ENCODE measurements at regions not wholly inside any gene's neighbourhood (a gene's known extent, or its start where the extent isn't known, plus 50 kb on each side); places are given as distances from the start of the nearest gene placed in this dataset.

DNA sequence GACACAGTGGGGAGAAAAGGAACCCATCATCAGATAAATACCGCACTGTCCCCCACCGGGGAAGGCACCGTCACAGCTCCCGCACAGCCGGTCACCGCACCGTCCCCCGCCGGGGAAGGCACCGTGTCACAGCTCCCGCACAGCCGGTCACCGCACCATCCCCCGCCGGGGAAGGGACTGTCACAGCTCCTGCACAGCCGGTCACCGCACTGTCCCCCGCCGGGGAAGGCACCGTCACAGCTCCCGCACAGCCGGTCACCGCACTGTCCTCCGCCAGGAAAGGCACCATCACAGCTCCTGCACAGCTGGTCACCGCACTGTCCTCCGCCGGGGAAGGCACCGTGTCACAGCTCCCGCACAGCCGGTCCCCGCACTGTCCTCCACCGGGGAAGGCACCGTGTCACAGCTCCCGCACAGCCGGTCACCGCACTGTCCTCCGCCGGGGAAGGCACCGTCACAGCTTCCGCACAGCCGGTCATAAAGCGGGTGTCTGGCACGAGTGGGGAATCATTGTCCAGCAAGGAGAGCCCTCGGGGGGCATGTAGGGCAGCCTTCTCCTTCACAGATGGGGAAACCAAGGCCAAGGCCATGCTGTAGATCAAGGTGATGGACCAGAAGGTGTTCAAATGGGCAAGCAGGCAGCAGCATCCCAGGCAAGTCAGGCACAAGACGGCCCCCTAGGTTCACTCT, 280.1 kb downstream of the NPHP4 start:
- no peak for DNase-seq

DNA sequence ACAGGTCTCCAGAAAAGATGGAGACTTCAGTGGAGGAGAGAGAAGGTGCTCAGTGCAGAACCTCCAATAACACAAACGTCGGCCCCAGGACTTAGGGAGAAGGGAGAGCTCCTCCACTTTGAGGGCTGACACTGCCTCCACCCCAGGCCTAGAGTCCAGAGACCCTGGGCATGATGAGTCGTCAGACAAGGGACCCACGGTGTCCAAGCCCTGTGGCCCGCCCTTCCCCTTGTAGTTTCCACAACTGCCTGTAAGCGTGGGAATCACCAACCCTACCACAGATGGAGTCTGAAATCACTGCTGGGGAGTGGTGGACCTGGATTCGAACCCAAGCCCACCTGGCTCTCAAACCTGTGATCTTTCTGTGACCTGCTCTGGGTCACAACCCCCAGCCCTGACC, 281.1 kb downstream of the NPHP4 start:
- no peak for DNase-seq

DNA sequence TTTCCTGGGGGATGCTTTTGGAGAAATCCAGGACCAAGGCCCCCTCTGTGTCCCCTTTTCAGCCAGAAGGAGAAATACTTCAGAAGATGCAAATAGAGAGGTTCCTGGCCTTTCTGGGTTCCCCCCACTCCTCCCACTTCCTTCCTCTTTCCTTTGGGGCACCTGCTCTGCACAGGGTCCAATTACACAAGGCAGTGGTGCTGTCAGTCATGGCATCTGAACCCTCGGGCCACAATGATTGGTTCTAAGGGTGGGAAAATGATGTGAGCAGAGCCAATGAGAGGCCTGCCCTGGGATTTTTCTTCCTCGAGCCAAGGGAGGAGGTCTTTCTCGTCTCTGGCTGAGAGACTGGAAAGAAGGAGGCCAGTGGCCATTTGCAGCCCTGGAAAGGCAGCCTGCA, 282.2 kb downstream of the NPHP4 start:
- DNase-seq: no peak

DNA sequence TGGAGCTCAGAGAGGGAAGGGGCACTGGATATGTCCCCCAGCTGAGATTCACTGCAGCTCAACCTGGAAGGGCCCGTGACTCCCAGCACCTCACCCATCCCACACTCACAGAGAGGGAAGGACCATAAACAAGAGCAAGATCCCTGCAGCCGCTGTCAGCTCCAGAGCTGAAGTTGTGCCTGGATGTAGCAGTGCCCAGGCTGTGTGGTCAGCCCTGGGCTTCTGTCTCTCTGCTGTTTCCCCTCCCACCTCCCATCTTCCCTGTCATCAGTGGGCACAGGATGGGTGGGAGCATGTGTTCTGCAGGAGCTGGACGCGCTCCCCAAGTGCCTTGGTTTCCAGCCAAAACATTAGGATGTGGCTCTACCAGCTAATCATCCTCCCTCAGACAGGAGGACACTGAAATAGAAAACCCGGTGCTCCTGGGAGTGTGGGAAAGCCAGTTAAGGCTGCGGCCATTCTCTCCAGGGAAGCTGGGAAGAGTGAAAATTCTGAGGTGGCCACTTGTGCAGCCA, 282.7 kb downstream of the NPHP4 start:
- DNase-seq: no peak

GRCh38 chr1:5708346-5709245, 283.6 kb downstream of the NPHP4 start:
- no peak for DNase-seq

DNA sequence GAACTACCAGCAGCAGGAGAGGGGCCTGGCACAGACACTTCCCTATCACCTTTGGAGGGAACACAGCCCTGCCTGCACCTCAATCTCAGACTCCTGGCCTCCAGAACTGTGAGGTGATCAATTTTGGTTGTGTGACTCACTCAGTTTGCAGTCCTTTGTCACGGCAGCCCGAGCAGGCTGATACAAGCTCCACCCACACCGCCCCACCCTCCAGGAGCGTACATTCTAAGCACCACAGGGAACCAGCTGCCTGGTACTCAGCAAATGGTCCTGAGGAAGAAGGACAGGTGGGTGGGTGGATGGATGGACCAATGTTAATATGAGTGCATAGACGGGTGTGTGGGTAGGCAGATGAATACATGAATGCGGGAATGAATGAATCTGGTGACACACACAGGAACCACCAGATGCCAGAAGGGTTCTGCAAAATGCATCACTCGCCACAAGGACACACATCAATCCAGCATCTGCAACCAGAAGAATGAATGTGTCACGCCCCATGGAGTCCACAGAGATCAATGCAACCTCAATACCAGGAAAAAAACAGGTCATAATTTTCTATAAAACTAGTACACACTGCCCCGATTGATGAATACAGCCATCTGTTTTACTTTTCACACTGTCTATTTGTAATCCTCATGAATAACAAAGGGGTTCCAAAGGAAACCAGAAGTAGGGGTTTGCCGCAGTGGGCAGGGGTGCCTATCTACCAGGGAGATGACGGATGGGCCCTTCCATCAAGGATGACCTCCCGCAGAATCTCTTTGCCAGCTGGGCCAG, 284.5 kb downstream of the NPHP4 start:
- DNase-seq: no peak

DNA sequence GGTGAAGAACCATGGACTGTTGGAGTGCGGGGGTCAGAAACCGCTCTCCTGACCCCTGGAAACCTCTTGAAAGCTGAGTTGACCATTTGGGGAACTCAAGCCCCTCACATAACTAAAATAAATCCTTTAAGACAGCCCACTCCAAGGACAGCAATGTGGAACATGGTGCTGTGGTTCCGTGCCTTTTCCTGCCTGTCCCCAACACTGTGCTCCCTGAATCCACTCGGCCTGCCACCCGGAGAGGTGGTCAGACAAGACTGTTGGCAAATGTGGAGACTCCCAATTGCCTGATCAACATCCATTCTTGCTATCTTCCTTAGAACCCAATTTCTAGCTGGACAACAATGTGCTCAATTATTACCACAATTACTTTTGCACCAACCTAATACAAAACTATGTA, 286.0 kb downstream of the NPHP4 start:
- no peak for DNase-seq

DNA sequence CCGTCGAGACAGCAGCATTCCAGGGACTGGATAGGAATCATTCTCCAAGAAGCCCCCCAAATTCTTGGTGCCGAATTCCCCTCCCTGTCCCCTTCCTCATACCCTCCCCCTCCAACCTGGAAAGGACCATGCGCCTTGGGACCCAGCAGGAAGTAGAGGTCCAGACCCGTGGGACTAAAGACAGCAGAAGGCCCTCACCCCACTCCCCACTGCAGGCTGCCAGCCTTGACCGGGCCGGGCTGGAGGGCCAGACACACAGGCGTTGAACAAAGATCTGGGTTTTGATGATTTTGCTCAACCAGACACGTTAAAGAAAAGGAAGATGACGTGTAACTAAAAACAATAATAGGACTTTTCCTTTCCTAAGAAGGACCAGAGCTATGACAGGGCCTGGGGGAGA, 286.5 kb downstream of the NPHP4 start:
- no peak for DNase-seq

- no peak for DNase-seq
Measured at GRCh38 chr1:5704561-5705514, 287.4 kb downstream of the NPHP4 start.

DNA sequence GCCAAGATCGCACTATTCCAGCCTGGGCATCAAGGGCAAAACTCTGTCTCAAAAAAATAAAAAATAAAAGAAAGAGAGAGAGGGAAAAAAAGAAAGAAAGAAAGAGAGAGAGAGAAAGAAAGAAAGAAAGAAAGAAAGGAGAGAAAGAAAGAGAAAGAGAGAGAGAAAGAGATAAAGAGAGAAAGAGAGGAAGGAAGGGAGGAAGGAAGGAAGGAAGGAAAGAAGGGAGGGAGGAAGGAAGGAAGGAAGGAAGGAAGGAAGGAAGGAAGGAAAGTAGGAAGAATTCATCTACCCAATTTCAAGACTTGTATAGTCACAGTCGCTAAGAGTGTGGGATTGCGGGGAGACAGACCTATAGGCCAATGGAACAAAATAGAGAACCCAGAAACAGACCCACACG, 290.6 kb downstream of the NPHP4 start:
- DNase-seq: no peak

DNA sequence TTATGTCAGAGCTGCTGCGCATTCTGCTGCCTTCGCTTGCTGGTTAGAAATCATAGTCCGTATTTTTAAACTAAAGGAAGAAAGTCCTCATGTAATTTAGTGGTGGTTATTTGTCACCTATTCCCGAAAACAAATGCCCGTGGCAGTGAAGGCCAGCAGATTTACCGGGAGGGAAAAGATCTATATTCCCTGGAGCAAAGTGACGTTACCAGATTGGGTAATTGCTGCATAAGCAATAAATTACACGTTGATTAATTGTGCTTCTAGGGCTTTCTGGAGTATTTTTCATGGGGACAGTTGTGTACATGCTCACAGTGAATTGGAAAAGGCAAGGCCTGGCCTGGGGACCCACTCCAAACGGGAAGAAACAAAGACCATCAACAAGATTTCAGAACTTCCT, 298.7 kb downstream of the NPHP4 start:
- no peak for DNase-seq

DNA sequence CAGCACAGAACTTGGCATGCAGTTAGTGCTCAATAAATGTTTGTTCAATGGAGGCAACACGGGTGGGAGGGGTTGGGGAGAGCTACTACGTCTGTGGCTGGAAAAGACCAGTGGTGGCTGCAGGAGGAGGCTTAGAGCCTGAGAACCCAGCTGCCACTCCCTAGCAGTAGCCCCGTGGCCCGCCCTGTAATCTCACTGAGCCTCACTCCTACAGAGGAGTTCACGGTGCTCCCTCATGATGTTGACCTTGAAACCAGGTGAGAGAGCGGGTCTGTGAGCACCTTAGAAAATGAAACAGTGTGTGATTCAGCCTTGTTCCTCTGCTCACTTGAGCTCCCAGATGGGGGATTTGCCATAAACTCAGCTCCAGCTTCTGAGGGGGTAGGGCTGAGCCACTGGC, 299.6 kb downstream of the NPHP4 start:
- no peak for DNase-seq

GRCh38 chr1:5691795-5692509, 300.3 kb downstream of the NPHP4 start:
- no peak for DNase-seq

- no peak for DNase-seq
Measured at GRCh38 chr1:5690898-5691297, 301.3 kb downstream of the NPHP4 start.

DNA sequence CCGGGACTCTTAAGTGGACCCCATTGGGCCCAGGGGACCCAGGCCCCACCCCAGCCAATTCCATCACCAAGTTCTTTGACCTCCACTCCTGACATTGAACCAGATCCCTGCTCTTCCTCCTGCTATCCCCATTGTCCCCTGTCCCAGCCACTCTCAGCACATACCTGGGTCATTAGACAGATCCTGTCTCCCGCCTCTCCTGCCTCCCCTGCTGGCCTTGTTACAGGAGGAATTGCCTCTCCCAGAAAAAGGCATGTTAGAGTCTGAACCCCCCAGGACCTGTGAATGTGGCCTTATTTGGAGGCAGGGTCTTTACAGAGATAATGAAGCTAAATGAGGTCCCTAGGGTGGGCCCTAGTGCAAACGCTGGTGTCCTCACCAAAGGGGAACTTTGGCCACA, 301.9 kb downstream of the NPHP4 start:
- no peak for DNase-seq

DNA sequence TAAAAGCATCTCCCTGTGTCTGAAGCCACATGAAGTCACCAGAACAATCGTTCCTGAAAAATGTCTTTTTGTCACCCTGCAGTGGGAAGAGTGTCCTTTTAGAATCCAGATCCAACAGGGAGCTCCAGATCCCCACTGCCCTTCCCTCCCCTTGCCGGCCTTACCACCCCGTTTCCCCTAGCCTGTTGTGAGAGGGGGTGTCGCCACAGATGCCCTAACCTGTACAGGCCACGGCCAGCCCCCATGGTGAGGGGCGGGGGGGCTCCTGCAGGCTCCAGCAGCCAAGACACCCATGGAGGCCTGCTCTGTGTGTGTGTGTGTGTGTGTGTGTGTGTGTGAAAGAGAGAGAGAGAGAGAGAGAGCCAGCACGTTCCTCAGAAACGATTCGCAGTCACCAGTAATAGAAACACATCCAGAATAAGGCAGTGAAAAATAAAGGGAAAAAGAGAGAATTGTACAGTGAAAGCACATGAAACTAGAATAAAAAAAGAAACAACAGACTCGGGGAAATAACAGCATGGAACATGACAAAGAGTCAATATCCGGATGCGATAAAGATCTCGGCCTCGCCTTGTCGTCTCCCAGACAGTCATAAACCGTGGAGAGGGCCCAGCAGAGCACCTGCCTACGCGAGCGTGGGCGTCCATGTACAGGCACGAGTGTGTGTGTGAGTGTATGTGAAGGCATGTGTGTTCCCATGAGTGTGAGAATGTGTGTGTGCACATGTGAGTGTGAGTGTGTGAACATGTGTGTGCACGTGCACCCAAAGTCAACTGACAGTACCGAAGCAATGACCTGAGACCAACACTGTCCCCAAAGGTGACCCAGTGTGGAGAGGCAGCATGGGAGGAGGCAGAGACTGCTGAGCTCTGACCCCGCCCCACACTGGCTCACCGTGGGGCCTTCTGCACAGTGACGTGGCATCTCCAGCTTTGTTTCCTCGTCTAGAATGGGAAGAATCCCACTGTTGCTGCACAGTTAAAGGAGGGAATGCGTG, 303.8 kb downstream of the NPHP4 start:
- no peak for DNase-seq

GRCh38 chr1:5686925-5687706, 305.1 kb downstream of the NPHP4 start:
- DNase-seq: no peak

DNA sequence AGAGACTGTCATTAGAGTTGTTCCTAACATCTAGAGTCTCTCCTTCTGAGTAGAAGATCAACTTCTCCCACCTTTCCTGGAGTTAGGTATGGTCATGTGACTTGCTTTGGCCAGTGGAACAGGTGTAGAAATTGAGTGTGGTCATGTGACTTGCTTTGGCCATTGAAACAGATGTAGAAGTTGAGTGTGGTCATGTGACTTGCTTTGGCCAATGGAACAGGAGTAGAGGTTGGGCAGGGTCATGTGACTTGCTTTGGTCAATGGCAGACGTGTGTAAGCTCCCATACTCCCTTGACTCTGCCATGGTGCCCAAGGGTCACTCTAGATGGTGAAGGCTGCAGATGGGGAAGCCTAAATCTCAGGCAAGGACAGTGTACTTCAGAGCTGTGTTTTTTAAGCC, 306.0 kb downstream of the NPHP4 start:
- DNase-seq: no peak

- DNase-seq: no peak
Measured at GRCh38 chr1:5685446-5686040, 306.7 kb downstream of the NPHP4 start.

Measured in right hindlimb (tissue), 1 donor.